ENCODE measurements at regions not wholly inside any gene's neighbourhood (a gene's known extent, or its start where the extent isn't known, plus 50 kb on each side); places are given as distances from the start of the nearest gene placed in this dataset.
A peak's percentile ranks its signal among the peaks of the same experiment; 100 is the strongest.

- no peak for DNase-seq
These were observed 843.2 kb upstream of the FANCL start for GRCh38 chr2:59084326-59084725.

- no peak for DNase-seq
These were observed 842.1 kb upstream of the FANCL start for GRCh38 chr2:59083075-59083828.

GRCh38 chr2:59082657-59083056 lies 841.5 kb upstream of the FANCL start:
- no peak for DNase-seq

GRCh38 chr2:59080451-59081181 lies 839.5 kb upstream of the FANCL start:
- DNase-seq = no peak

- DNase-seq = no peak
These were observed 836.9 kb upstream of the FANCL start for GRCh38 chr2:59077981-59078531.

- no peak for DNase-seq
These were observed 836.1 kb upstream of the FANCL start for GRCh38 chr2:59077026-59077725.

GRCh38 chr2:59076079-59076619 lies 835.0 kb upstream of the FANCL start:
- no peak for DNase-seq

GRCh38 chr2:59074071-59074470 lies 832.9 kb upstream of the FANCL start:
- DNase-seq = no peak

GRCh38 chr2:59073286-59073685 lies 832.2 kb upstream of the FANCL start:
- DNase-seq = no peak

GRCh38 chr2:59068255-59068654 lies 827.1 kb upstream of the FANCL start:
- DNase-seq = no peak

GRCh38 chr2:59066787-59067399 lies 825.8 kb upstream of the FANCL start:
- no peak for DNase-seq

GRCh38 chr2:59047373-59047995 lies 806.4 kb upstream of the FANCL start:
- no peak for DNase-seq

- DNase-seq = no peak
These were observed 805.6 kb upstream of the FANCL start for GRCh38 chr2:59046401-59047372.

- no peak for DNase-seq
These were observed 803.6 kb upstream of the FANCL start for GRCh38 chr2:59044736-59045135.

GRCh38 chr2:59041139-59041538 lies 800.0 kb upstream of the FANCL start:
- no peak for DNase-seq

GRCh38 chr2:59034837-59035236 lies 793.7 kb upstream of the FANCL start:
- DNase-seq = peak; percentile 69

GRCh38 chr2:59034106-59034505 lies 793.0 kb upstream of the FANCL start:
- no peak for DNase-seq

- DNase-seq = no peak
These were observed 792.5 kb upstream of the FANCL start for GRCh38 chr2:59033661-59034060.

- no peak for DNase-seq
These were observed 791.4 kb upstream of the FANCL start for GRCh38 chr2:59032499-59032898.

GRCh38 chr2:59029058-59029457 lies 787.9 kb upstream of the FANCL start:
- no peak for DNase-seq

- no peak for DNase-seq
These were observed 786.2 kb upstream of the FANCL start for GRCh38 chr2:59027320-59027719.

Data from islet precursor cell (in vitro differentiated cells).